ENCODE measurements at regions not wholly inside any gene's neighbourhood (a gene's known extent, or its start where the extent isn't known, plus 50 kb on each side); places are given as distances from the start of the nearest gene placed in this dataset.

DNA sequence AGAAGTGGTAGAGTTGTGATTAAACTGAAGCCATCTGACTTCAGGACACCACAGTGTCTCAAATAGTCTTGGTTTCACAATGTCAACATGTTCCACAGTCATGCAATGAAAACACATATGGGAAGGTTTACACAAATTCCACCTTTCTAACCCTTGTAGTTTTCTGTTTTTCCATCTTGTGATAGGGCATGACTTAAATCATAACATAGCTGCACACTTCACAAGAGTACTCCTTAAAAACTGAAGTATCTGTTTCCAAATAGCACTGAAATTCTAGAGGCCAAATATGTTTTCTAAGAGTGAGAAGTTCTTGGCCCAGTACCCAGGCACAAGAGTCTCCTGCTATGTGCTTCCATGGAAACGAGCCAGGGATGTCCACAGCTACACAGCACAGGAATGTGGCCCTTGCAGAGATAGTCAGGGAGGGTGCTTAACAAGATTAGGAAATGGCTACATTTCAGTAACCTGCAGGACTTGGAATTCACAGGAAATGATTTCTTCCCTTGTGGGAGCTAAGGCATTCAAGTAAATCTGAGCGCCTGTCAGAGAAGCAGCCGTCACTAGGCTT, 269.1 kb downstream of the NDFIP2 start:
- H2AFZ ChIP-seq (replicated peaks; ENCODE audit: low read length, poor library complexity): peak overlapping the region; percentile 9
- ATAC-seq (ENCODE audit: low read depth) (peak; percentile 96), DNase-seq (peak; percentile 97)
- no peak overlapping the region for H3K18ac ChIP-seq (ENCODE audit: low read depth, low read length)
- peak overlapping the region; percentile 0 for H2BK5ac ChIP-seq (ENCODE audit: low read depth, low read length, poor library complexity, severe bottlenecking)
- H2AK9ac ChIP-seq (replicated peaks; ENCODE audit: low read depth, low read length, poor library complexity): no peak overlapping the region
- H2BK120ac ChIP-seq (ENCODE audit: low read depth, low read length): no peak overlapping the region
- no peak overlapping the region for H3K23ac ChIP-seq (ENCODE audit: low read depth, low read length)
- H3K27ac ChIP-seq (ENCODE audit: insufficient read depth, low read length): no peak overlapping the region
- H3K56ac ChIP-seq (ENCODE audit: extremely low read depth, insufficient read depth, low read length): no peak overlapping the region
- H3K4ac ChIP-seq (ENCODE audit: low read depth, low read length): no peak overlapping the region
- H4K8ac ChIP-seq (ENCODE audit: low read depth in 2 of 2, low read length in 2 of 2): no peak overlapping the region
- no peaks in the 10 kb centered on the region for H4K20me1 ChIP-seq (ENCODE audit: insufficient read depth, low read length)
- H3K36me3 ChIP-seq (ENCODE audit: control insufficient read depth, insufficient read depth, low read length): no peaks in the 10 kb centered on the region
- H3K27me3 ChIP-seq (ENCODE audit: control insufficient read depth, insufficient read depth, low read length): no peaks in the 10 kb centered on the region
- H3K9me3 ChIP-seq (ENCODE audit: control insufficient read depth, insufficient read depth, low read length): no peaks in the 10 kb centered on the region
- no TSS peak for BruUV-seq (replicated peaks)
- TF ChIP-seq CEBPB (IDR thresholded peaks at IDR 0.05; ENCODE audit: low read depth, low read length): peak; percentile 54
- peak; percentile 33; the same call in 1 of the 2 replicates for TF ChIP-seq BHLHE40 (IDR thresholded peaks at IDR 0.05; ENCODE audit: low read depth, low read length)
- TF ChIP-seq, protein P1, sequence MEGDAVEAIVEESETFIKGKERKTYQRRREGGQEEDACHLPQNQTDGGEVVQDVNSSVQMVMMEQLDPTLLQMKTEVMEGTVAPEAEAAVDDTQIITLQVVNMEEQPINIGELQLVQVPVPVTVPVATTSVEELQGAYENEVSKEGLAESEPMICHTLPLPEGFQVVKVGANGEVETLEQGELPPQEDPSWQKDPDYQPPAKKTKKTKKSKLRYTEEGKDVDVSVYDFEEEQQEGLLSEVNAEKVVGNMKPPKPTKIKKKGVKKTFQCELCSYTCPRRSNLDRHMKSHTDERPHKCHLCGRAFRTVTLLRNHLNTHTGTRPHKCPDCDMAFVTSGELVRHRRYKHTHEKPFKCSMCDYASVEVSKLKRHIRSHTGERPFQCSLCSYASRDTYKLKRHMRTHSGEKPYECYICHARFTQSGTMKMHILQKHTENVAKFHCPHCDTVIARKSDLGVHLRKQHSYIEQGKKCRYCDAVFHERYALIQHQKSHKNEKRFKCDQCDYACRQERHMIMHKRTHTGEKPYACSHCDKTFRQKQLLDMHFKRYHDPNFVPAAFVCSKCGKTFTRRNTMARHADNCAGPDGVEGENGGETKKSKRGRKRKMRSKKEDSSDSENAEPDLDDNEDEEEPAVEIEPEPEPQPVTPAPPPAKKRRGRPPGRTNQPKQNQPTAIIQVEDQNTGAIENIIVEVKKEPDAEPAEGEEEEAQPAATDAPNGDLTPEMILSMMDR (conservative IDR thresholded peaks at IDR 0.05; ENCODE audit: low read depth, low read length): no peak
- no peak for TF ChIP-seq RAD21 (IDR thresholded peaks at IDR 0.05; ENCODE audit: low read length)
- in situ Hi-C loops (cut with MboI; ENCODE audit: low sequenced_read_pairs): no loop called here
- H3K4me1 ChIP-seq (ENCODE audit: control insufficient read depth, insufficient read depth, low read length): 0 out of 2 replicates have a peak, but pooled peaks cover 3% of the 10 kb centered on the region
- H2BK20ac ChIP-seq (ENCODE audit: low read depth, low read length): no peak overlapping the region
- H2BK15ac ChIP-seq (ENCODE audit: low read depth, low read length): no peak overlapping the region
- no peaks in the 10 kb centered on the region for H3K79me1 ChIP-seq (ENCODE audit: low read depth in 1 of 2, low read length in 2 of 2)
- H4K91ac ChIP-seq (ENCODE audit: insufficient read depth, low read depth, low read length): no peak overlapping the region
- dilution Hi-C loops (cut with HindIII; ENCODE audit: low sequenced_read_pairs, unreplicated experiment): no loop called here
- no CpG with 5 or more reads among the region's 3 CpGs for WGBS, 2 experiments (ENCODE audit: extremely low coverage in 2 of 2, insufficient read length in 1 of 2)
- CTCF ChIA-PET: no interaction called here
- intact Hi-C loops (cut with micrococcal nuclease): no loop called here
- H3K14ac ChIP-seq (replicated peaks; ENCODE audit: low read depth, low read length): no peak overlapping the region
- no peak overlapping the region for H2AK5ac ChIP-seq (ENCODE audit: low read depth, low read length)
- no peak overlapping the region for H4K5ac ChIP-seq (ENCODE audit: low read depth, low read length)
- H3K9ac ChIP-seq (ENCODE audit: low read depth, low read length): no peak overlapping the region
- POLR2A ChIA-PET (ENCODE audit: unreplicated experiment): no interaction called here
- H3K4me3 ChIP-seq (ENCODE audit: insufficient read depth, low read depth, low read length): no peak overlapping the region
- no peaks in the 10 kb centered on the region for H3K9me1 ChIP-seq (ENCODE audit: insufficient read depth, low read length)
- peak overlapping the region; percentile 16; the same call in 1 of the 2 replicates for H3K4me2 ChIP-seq (ENCODE audit: low read depth, low read length)

Data from IMR-90 (cell line).